GM13976 (cell line): ENCODE measurements at regions not wholly inside any gene's neighbourhood (a gene's known extent, or its start where the extent isn't known, plus 50 kb on each side); places are given as distances from the start of the nearest gene placed in this dataset.
"Not testable (repeated sequence)": the region's sequence is repeated elsewhere in the genome, so short reads cannot be mapped to it uniquely, and the experiment has no call there.

ENCODE experiments used
- DNase-seq: peaks from one replicate; pipeline ENCODE4 v3.0.0; 2012; ENCODE audit warnings: low spot score
- in situ Hi-C: fragments of 300-500 bp; cut with MboI; formaldehyde crosslinking; loops from one replicate; pipeline ENCODE4 v1.12.0; 2022; ENCODE audit warnings: low sequenced_read_pairs, mixed read lengths, inconsistent platforms; ENCODE audit not compliant: unreplicated experiment
- TF ChIP-seq, protein P1 (sequence below): IDR thresholded peaks from 2 replicates; pipeline ENCODE4 v1.5.1; 2012; ENCODE audit warnings: borderline replicate concordance, mild to moderate bottlenecking; ENCODE audit not compliant: insufficient read depth; ENCODE audit errors: extremely low read depth, missing control alignments, control extremely low read depth

DNA sequence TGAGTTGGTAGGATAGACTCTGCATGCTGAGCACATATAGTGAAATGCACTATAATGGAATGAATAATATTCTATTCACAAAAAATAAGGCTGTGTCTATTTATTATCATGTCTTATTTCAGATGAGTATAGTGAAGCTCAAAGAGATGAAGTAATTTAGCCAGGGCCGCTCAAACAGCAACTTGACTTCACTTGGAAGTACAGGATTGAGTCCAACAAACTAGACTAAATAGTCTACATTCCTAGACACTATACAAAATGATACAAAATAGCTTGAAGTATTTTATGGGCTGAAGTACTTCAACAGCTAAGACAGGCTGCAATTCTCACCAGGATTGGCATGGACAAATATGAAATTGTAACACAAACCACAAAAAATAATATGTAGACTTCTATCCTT lies 144.5 kb upstream of the DST start:
- in situ Hi-C loops, result no loop called here
- no peak for DNase-seq
- TF ChIP-seq, protein P1, sequence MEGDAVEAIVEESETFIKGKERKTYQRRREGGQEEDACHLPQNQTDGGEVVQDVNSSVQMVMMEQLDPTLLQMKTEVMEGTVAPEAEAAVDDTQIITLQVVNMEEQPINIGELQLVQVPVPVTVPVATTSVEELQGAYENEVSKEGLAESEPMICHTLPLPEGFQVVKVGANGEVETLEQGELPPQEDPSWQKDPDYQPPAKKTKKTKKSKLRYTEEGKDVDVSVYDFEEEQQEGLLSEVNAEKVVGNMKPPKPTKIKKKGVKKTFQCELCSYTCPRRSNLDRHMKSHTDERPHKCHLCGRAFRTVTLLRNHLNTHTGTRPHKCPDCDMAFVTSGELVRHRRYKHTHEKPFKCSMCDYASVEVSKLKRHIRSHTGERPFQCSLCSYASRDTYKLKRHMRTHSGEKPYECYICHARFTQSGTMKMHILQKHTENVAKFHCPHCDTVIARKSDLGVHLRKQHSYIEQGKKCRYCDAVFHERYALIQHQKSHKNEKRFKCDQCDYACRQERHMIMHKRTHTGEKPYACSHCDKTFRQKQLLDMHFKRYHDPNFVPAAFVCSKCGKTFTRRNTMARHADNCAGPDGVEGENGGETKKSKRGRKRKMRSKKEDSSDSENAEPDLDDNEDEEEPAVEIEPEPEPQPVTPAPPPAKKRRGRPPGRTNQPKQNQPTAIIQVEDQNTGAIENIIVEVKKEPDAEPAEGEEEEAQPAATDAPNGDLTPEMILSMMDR, result no peak

DNA sequence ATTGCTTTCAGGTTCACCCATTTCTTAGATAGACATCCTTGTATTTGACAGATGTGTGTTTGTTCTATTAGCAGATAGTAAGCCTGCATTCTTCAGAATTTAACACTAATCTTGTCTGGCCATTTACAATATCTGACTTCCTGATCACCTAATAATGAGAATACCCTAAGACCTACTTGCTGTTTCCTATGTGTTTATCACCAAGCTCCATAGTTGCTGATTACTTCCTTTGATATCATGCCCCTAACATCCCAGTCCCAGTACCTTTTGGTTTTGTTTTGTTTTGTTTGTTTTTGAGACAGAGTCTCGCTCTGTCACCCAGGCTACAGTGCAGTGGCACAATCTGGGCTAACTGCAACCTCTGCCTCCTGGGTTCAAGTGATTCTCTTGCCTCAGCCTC lies 143.6 kb upstream of the DST start:
- in situ Hi-C loops, result no loop called here
- DNase-seq, result no peak
- TF ChIP-seq, protein P1, result no peak

DNA sequence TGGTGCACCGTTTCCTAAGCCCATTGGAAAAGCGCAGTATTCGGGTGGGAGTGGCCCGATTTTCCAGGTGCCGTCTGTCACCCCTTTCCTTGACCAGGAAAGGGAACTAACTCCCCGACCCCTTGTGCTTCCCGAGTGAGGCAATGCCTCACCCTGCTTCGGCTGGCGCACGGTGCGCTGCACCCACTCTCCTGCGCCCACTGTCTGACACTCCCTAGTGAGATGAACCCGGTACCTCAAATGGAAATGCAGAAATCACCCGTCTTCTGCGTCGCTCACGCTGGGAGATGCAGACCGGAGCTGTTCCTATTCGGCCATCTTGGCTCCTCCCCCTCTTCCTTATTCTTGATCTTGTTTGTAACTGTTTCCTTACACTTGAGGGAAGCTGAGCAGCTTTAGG lies 142.8 kb upstream of the DST start:
- in situ Hi-C loops, DNase-seq: not testable (repeated sequence)

- in situ Hi-C loops, DNase-seq: not testable (repeated sequence)
These were observed 137.4 kb upstream of the DST start for GRCh38 chr6:56780109-56780508.

- in situ Hi-C loops, DNase-seq: not testable (repeated sequence)
These were observed 135.8 kb upstream of the DST start for GRCh38 chr6:56778503-56778902.

DNA sequence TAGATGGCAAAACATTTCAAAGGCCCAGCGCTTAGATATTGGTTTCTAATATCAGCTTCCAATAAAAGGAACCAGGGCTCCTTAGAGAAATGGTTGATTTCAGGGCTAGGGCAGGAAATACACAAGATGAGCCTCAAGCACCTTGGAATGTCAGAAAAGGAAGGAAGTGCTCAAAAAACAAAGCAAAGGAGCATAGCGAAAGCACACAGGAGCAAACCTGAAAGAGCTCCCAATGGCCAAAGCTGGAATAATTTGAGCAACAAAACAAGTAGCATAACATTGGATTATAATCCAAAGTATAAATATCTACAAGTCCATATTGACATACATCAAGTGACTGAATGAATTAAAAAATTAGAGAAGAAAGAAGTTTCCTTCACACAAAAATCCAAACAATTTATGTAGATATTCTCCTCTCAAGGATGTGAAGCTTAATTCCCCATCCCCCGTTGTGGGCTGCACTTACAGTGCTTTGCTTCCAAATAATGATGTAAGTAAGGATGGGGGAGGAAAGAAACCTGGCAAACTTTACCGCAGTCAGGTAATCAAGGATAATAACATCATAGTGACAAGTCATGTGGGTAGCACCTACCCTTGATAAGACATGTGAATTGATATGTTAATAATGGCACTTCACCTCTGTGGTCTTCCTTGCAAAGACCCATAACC lies 132.9 kb upstream of the DST start:
- DNase-seq, result no peak
- in situ Hi-C loops, result no loop called here
- TF ChIP-seq, protein P1, result no peak

DNA sequence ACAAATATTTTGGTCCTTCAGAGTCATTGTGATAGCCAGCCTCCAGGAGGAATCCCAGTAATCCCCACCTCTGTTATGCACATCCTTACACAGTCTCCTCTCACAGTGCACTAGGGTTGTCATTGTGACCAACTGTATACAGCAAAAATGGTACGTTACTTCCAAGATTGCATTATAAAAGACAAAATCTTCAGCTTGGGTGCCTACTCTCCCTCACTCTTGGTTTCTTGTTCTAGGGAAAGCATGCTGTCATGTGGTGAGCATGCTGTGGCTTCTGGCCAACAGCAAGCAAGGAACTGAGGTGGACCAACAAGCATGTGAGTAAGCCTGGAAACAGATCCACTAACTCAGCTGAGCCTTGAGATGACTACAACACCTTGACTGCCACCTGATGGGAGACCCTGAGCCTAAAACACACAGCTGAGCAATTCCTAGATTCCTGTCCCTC lies 130.1 kb upstream of the DST start:
- TF ChIP-seq, protein P1, result no peak
- in situ Hi-C loops, result no loop called here
- DNase-seq, result no peak

- TF ChIP-seq, protein P1, result no peak
- in situ Hi-C loops, result no loop called here
- no peak for DNase-seq
These were observed 129.4 kb upstream of the DST start for GRCh38 chr6:56771929-56772607.
